HG02798 (cell line): ENCODE measurements at regions not wholly inside any gene's neighbourhood (a gene's known extent, or its start where the extent isn't known, plus 50 kb on each side); places are given as distances from the start of the nearest gene placed in this dataset.
"Not testable (repeated sequence)": the region's sequence is repeated elsewhere in the genome, so short reads cannot be mapped to it uniquely, and the experiment has no call there.

Experiments
- ATAC-seq: cut with Tn5 transposase; IDR thresholded peaks from one replicate; pipeline ENCODE4 v1.9.1; 2021; ENCODE audit warnings: mild to moderate bottlenecking; ENCODE audit not compliant: unreplicated experiment, poor library complexity

DNA sequence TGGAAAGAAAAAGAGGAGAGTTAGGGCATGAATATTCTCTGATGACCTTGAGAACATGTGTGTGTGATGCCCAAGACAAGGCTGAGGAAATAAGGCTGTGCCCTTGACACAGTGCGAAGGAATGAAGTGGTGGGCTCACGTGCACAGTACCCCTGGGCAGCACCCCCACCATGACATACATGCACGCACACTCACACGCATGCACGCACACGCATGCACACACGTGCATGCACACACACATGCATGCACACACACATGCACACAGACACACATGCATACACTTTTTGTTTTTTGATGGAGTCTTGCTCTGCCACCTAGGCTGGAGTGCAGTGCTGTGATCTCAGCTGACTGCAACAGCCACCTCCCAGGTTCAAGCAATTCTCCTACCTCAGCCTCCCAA is 118.1 kb downstream of the GATA3 start:
- ATAC-seq, result no peak

DNA sequence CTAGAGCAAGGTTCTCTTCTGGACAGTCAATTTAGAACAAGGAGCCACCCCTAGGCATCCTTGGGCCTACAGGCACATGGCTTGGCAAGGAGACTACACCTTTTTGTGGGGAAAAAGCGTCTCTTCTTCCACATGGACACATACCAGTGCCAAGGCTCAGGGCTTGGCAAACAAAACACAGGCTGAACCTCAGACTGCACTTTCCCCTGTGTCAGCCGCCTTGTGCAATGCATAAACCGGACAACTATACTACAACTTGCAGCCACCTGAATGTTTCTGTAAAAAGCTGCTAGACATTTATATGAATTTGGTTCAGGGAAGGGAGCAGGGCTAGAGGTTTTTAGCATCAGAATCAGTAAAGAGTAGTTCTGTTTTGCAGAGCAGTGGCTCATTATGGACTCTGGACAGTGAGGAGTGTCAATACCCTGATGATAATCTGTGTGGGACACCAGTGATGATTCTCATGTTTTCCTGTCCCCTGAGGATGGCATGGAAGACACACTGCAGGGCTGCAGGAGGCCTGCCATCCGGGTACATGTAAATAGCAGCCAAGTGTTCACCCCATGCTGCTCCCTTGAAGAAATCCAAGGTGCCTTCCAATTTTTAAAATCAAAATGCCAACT is 118.9 kb downstream of the GATA3 start:
- no peak for ATAC-seq

DNA sequence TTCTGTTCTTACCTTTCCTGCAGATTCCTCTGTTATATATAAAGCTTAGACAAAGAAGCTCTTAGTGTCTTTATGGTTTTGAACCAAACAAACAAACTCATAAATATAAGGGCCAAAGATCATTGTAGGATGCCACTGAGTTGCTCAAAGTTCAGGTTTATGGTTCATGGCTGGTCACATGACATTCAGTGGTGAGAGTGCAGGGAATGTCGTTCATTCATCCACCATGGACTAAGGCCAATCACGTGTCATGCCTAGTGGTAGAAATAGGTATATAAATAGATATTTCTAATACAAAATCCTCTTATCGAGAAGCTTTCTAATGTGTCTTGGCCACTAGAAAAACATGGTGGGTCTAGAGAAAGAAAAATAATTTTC is 119.4 kb downstream of the GATA3 start:
- no peak for ATAC-seq

DNA sequence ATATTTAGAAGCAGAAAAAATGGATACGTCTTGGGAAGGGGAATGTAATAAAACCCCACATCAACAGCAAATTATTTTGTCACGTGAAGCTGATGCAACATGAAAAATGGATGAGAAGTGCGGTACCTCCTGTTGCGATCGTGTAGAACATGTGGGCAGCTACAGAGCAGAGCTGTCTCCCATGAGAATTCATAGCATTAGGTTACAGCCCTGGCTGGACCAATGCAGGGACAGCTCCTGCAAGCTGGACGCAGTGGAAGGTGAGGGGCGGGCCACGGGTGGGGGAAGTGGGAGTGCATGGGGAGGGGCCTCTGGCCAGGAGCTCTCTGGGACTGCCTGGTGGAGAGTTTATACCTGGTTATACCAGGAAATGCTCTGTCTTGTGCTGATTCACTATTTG is 120.3 kb downstream of the GATA3 start:
- no peak for ATAC-seq

DNA sequence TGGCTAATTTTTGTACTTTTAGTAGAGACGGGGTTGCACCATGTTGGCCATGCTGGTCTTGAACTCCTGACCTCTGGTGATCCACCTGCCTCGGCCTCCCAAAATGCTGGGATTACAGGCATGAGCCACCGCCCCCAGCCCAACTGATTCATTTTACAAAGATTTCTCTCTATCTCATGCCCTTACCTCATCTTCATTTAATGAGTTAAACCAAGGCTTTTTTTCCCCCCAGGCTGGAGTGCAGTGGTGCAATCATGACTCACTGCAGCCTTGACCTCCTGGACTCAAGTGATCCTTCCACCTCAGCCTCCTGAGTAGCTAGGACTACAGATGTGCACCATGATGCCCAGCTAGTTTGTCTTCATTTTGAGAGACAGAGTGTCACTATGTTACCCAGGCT is 123.0 kb downstream of the GATA3 start:
- not testable (repeated sequence) for ATAC-seq

DNA sequence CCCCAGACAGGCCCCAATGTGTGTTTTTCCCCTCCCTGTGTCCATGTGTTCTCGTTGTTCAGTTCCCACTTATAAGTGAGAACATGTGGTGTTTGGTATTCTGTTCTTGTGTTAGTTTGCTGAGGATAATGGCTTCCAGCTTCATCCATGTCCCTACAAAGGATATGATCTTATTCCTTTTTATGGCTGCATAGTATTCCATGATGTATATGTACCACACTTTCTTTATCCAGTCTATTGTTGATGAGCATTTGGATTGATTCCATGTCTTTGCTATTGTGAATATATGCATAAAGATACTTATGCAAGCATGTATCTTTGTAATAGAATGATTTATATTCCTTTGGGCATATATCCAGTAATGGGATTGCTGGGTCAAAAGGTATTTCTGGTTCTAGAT is 125.3 kb downstream of the GATA3 start:
- ATAC-seq, result not testable (repeated sequence)

DNA sequence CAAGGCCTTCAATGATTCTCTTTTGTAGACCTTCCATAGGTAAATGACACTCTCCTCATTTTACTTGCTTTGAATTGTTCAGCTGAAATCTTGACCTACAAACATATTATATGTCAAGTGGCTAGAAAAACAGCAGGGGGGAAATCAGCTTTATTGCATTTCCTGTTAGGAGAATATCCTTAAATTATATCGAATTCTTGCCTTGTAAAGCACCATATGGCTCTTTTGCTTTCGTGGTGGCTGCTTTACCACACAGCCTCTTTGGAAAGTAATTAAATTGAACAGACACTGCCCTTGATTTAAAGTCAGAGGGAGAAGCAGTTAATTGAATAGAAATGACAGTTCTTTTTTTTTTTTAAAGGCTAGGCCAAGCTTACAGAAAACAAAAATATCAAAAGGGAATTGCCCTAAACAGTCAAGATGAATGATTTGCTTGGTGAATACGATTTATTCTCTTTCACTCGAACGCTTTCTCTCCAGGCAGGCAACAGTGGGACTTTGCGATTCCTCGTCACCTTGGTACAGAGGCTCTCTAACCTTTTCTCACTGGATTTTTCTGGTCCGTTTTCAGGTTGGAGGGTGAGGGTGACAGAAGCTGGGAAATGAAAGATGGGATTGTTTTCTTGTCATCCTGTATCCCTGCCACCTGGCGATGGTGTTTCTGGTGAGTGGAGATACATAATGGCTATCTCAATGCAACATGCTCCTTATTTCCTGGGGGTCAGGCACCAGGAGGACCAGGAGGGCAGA is 126.0 kb downstream of the GATA3 start:
- ATAC-seq, result no peak

DNA sequence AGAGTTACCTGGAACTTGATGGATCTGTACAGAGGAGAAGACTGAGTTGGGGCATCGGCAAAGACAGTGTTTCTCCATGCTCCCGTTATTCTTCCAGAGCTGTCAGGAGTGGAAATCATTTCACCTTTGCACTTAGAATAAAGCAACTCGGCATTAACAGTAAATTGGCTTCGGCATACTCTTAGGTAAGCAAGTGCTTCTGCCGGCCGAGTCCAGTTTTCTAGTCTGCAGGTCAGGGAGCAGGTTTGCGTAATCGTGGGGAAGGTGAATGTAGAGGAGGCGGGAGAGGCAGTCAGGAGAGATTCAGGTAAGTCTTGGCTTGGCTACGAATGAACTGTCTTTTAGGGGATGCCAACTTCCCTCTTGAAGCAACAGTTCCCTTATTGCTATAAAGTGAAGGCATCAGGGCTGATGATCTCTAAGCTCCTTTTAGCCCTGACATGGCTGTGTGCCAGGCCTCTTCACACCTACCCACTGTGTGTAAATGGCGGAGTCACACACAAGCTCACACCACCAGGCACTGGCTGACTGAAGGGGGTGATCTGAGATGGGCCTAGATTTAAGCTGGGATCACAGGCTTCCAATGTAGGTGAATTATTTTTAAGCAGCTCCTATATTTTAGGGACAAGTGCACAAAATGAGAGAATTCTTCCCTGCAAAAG is 127.1 kb downstream of the GATA3 start:
- no peak for ATAC-seq

DNA sequence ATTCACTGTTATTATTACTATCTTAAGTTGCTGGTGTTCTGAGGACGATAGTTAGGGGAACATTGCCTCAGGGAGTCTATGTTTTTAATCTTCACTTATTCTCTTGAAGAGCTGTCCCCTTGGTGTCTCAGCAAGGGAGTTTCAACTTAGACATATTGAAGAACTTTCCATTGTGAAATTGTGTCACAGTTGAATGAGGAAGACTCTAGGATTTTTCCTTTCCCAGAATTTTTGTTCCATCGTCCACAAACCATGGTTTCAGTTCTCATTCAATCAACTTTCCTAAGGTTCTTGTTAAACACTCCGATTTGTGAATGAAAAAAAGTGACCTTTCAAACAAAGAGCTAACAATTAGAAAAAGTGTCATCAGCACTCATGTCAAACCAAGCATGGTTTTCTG is 128.3 kb downstream of the GATA3 start:
- ATAC-seq, result no peak

DNA sequence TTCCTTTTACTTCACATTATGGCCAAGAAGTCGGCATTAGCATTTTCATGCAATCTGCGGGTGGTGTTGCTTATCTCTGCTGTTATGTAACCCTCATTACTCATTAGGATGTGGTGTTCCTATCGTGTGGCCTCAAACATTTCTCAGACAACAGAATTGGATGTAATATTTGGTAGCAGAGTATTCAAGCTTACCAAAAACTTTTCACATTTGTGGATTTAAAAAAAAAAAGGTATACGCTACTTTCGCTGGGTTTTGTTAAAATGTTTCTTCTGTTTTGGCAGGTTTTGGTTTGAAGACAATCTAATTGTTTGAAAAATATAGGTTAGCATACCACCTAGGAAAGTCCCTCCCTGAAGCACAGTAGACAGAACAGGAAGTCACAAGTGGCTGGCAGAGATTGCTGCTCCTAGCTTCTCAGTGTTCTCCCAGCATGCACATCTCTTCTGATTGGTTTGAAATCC is 128.8 kb downstream of the GATA3 start:
- ATAC-seq, result peak; percentile 52

DNA sequence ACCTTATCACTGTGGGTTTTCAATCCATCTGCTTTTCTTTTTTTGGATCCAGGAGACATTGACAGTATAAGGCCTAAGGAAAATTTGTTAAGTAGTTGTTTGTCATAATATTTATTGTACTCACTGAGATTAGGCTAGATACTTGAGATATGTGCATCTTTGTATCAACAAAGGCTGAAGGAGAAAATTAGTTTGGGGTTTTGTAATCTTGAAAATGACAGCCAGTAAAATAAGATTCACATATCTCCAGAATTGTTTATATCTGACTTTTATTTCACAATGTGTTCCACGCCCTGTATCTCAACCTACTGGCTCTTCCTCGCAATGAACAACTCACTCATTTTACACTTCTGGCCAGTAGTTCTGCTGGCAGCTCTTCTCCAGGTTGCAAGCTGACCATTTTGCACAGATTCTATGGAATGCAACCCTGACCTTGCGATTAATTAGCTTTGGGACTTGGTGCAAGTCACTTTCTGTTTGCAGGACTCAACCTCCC is 132.7 kb downstream of the GATA3 start:
- no peak for ATAC-seq

DNA sequence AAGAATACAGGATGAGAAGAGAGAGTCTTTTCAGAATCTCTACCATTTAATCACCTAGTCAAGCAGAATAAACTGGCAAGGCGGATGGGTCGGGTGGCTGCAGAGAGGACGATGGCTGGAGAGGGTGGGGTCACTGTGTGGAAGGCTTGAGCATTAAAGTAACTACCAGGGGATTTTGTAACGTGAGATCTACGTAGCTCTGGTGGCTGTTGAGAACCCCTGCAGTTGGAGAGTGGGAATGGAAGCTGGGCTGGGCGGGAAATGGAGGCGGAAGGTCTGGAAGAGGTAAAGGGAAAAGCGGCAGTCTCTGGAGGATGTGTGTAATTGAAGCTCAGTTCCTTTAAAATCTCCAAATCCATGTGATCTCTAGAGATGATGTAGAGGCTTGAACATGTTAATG is 135.0 kb downstream of the GATA3 start:
- no peak for ATAC-seq

DNA sequence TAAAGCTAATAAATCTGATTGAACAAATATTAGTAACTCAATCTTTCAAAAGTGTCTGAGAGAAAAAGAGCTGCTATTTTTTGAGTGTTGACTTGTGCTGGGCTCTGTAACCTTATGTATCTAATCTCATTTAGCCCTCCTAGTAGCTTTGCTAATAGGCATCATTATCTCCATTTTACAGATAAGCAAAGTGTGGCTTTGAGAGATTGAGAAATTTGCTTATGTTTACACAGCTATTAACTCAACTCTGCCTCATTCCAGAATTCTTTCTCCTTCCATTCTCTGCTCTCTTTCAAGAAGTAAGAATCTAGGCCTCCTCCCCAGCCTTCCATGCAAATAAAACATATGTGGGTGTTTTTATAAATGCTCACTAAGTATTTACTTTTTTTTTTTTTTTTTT is 137.8 kb downstream of the GATA3 start:
- no peak for ATAC-seq

DNA sequence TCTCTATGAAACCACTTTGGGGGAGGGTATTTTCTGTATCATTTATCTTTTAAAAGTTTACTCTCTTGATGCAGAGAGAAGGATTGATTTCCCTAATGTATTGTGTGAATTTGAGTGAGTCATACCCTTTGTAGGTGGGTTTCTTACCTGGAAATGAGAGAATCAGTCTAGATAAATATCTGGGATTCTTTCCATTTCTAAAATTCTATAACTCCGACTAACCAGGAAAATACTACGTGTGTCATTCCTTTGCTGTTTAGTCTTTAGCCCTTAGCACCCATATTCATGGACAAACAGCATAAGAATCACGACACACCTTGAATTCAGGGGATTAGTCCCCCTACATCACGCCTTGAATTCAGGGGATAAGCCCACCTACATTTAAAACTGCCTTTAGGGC is 139.1 kb downstream of the GATA3 start:
- ATAC-seq, result no peak

DNA sequence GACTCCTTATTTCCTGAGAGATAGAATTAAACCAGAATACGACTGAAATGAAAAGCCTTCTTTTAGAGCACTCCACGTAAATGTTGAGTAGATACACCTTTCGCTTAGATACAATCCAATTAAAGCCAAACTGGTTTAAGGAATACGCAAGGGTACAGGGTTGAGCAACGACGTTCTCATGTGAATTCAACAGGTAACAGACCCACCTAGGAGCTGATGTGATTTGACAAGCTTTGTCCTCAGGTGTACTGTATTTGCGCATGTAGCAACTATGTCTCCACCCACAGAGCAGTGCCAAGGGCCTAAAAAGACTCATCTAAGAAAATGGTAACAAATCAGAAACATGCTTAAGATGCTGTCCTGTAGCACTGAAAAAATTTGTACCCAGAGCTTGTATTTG is 139.6 kb downstream of the GATA3 start:
- ATAC-seq, result no peak

DNA sequence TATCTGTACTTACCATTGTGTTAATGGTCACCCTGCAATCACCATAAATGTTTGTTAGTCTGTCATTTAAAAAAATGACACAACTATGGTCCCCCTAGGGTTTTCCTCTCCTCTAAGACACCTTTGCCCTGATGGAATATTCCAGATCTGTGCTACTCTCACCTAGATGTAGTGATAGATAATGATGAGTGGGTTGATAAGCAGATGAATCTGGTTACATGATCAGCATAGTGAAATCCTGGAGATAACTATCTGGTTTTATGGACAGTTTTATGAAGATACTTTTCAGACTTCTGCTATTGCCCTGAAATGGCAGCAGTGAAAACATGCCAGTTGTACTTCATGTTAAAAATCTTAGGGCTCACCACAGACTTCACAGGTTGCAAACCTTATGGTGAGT is 152.4 kb downstream of the GATA3 start:
- ATAC-seq, result no peak

DNA sequence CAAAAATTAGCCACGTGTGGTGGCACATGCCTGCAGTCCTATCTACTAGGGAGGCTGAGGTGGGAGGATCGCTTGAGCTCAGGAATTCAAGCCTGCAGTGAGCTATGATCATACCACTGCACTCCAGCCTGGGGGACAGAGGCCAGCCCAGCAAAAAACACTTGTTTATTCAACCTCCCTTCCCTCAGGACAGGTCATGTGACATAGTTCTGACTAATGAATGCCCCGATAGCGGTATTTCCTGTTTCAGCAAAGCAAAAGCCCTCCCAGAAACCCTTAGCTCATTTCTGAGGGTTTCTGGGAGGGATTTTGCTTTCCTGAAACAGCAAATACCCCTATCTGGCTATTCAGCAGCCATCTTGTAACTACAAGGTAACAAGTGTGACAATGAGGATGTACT is 157.1 kb downstream of the GATA3 start:
- ATAC-seq, result no peak

DNA sequence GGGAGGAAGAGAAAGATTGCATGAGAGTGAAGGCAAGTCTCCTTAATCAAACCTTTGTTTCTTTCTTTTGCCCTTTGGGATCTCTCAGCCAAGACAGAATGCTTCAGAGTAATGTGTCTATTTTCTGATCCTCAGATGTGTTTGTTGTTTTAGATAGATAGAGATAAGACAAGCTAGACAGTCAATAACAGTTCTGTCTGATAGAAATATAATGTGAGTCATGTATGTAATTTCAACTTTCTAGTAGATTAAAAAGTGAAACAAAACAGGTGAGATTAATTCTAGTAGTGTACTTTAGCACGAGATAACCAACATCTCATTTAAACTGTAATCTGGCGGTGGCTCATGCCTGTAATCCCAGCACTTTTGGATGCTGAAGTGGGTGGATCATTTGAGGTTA is 159.2 kb downstream of the GATA3 start:
- no peak for ATAC-seq

DNA sequence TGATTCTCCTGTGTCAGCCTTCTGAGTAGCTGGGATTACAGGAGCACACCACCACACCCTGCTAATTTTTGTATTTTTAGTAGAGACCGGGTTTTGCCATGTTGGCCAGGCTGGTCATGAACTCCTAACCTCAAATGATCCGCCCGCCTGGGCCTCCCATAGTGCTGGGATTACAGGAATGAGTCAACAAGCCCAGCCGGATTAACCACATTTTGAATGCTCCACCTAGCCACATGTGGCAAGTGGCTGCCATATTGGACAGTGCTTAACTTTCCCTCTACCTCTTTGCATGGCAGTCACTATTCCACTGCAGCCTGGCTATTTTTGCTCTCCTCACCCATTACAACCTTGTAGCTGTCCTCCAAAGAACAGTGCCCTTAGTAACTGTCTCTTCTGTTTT is 160.1 kb downstream of the GATA3 start:
- no peak for ATAC-seq

DNA sequence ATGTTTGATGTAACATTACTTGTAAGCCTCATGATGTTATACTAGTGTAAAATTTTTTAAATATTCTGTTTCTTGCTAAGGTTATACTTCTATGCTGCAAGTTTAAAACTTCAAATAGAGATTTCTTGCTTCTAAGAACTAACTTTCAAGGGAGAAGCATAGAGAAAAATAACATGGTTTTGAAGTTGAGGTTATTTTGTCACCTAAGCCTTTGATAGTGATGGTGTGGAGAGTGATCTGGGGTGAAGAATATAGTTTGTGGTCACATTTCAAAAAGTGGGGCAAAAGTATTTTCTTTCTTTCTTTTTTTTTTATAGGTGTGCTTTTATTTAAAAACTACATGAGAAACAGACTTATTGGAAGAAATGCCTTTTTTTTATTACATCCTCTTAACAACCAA is 162.4 kb downstream of the GATA3 start:
- no peak for ATAC-seq

DNA sequence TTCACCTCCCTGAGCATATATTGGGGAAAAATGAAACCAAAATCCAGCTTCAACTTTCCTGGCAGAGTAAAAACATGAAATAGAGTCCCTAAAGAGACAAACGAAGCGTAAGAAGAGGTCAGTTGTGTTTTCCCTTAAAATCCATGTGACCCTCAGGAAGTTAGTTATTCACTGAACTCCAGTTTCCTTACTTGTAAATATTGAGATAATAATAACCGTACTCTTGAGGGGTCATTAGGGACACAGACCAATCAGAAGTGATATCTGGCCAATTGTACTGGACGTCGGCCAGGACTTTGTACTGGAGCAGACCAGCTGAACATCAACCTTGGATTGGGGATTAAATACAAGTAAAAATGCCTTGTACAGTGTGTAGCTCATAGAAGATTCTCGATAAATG is 167.0 kb downstream of the GATA3 start:
- ATAC-seq, result no peak

DNA sequence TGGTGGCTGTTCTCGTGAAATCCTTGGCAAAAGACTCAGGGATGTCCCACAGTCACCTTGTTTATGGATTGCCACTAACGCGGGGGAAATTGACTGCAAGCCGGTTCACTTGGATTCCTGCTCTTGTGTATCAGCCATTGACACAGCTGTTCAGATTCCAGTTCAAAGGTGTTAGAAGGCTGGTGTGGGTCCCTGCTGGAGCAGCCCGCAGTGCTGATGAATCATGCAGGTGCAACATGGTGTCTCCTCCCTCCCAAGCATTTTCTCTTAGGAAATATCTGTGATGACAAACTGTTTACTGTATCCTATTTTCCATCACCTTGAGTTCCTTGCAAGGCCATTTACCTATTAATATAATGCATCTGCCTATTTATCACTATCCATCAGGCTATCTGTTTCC is 170.1 kb downstream of the GATA3 start:
- ATAC-seq, result no peak
